Liver (tissue), 3 donors: ENCODE measurements at regions not wholly inside any gene's neighbourhood (a gene's known extent, or its start where the extent isn't known, plus 50 kb on each side); places are given as distances from the start of the nearest gene placed in this dataset.

ENCODE experiments used
- FOXA1 ChIP-seq: IDR thresholded peaks from 2 replicates; pipeline ENCODE4 v1.6.1; 2016; ENCODE audit warnings: antibody characterized with exemption
- NR2F2 ChIP-seq: IDR thresholded peaks from 2 replicates; pipeline ENCODE4 v1.6.1; 2016; ENCODE audit warnings: antibody characterized with exemption
- TAF1 ChIP-seq: conservative IDR thresholded peaks from 2 replicates; pipeline ENCODE4 v1.6.1; 2016; ENCODE audit warnings: antibody characterized with exemption, mild to moderate bottlenecking
- TF ChIP-seq, protein P1 (sequence below): fragments of 150-350 bp; IDR thresholded peaks from 2 replicates; pipeline ENCODE4 v1.5.1; 2017; ENCODE audit warnings: improper control_type of control experiment, low read depth, low read length; ENCODE audit not compliant: missing input control
- TF ChIP-seq, protein P2 (sequence below): IDR thresholded peaks from 2 replicates; pipeline ENCODE4 v1.6.1; 2016; ENCODE audit warnings: antibody characterized with exemption
- donor health status: healthy.
- donor health status: healthy.

DNA sequence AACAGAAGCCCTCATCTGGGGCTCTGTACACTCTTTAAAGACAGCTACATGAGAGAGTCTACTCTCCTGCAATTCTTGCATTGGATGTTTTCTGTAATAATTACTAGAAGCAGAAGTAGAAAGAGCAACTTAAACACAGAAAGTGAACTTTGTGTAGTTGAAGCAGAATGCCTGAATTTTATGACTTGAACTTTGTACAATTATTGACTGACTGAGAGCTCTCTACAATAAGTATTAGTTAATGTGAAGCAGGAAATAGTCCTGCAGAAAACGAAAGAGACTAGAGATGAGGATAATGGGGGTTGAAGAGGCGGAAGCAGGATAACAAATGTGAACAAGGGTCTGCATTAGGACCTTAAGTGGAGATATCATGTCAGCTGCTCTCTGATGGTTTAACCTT lies 79.2 kb upstream of the STK39 start:
- TF ChIP-seq NR2F2 = no peak
- no peak for TF ChIP-seq TAF1
- TF ChIP-seq, protein P1, sequence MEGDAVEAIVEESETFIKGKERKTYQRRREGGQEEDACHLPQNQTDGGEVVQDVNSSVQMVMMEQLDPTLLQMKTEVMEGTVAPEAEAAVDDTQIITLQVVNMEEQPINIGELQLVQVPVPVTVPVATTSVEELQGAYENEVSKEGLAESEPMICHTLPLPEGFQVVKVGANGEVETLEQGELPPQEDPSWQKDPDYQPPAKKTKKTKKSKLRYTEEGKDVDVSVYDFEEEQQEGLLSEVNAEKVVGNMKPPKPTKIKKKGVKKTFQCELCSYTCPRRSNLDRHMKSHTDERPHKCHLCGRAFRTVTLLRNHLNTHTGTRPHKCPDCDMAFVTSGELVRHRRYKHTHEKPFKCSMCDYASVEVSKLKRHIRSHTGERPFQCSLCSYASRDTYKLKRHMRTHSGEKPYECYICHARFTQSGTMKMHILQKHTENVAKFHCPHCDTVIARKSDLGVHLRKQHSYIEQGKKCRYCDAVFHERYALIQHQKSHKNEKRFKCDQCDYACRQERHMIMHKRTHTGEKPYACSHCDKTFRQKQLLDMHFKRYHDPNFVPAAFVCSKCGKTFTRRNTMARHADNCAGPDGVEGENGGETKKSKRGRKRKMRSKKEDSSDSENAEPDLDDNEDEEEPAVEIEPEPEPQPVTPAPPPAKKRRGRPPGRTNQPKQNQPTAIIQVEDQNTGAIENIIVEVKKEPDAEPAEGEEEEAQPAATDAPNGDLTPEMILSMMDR = no peak
- TF ChIP-seq, protein P2, sequence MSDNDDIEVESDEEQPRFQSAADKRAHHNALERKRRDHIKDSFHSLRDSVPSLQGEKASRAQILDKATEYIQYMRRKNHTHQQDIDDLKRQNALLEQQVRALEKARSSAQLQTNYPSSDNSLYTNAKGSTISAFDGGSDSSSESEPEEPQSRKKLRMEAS = no peak
- no peak for TF ChIP-seq FOXA1
